ENCODE measurements at regions not wholly inside any gene's neighbourhood (a gene's known extent, or its start where the extent isn't known, plus 50 kb on each side); places are given as distances from the start of the nearest gene placed in this dataset.

DNA sequence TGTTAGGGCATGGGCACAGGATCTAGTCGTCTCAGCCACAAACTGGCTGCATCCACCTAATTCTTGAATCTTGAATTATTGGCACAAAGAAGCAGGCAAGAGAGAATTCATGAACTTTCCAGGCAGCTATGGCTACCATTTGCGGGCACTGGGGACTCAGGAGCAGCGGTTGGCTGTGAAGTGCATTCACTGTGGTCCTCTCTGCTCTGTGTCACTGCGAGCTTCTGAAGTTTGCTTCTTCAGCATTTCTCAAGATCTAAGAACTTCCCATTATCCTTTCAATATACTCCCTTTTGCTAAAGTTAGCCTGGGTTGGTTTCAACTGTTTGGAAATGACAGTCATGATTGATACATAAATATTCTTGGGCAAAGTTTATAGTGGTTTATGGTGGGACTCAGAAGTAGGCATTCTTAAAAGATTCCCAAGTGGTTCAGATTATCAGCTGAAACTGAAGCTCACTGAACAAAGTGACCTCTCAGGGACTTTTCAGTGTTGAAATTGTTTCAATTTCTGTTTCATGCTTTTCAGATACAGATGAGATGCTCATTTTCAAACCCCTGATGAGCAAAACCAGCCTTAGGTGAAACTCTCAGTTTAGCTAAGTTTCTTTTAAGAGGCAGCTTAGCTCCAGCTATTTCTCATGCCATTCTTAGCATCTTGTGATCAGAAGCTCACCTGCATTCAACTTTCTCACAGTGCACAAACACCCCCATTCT, 1258.3 kb upstream of the GYPC start:
- H3K4me2 ChIP-seq (ENCODE audit: low read length): no peak overlapping the region
- no peaks in the 10 kb centered on the region for H4K20me1 ChIP-seq (ENCODE audit: insufficient read depth, low read length)
- TF ChIP-seq CTCF (IDR thresholded peaks at IDR 0.05; ENCODE audit: low read length) (no peak), EZH2 (IDR thresholded peaks at IDR 0.05; ENCODE audit: borderline replicate concordance, low read length) (no peak)
- no peaks in the 10 kb centered on the region for H3K4me1 ChIP-seq (ENCODE audit: insufficient read depth, low read length, severe bottlenecking)
- H3F3A ChIP-seq (ENCODE audit: insufficient read depth, low read length): no peaks in the 10 kb centered on the region
- no peak overlapping the region for H3K4me3 ChIP-seq (ENCODE audit: low read depth, low read length, poor library complexity, severe bottlenecking)
- H3K36me3 ChIP-seq (ENCODE audit: insufficient read depth, low read length): no peaks in the 10 kb centered on the region
- H3K9ac ChIP-seq (ENCODE audit: low read length): no peak overlapping the region
- H3K79me2 ChIP-seq (ENCODE audit: insufficient read depth, low read length): no peaks in the 10 kb centered on the region
- H3K27ac ChIP-seq (ENCODE audit: low read depth, low read length, poor library complexity, severe bottlenecking): no peak overlapping the region
- H3K27me3 ChIP-seq (ENCODE audit: insufficient read depth, low read length): no peaks in the 10 kb centered on the region
- H2AFZ ChIP-seq (ENCODE audit: low read length): no peak overlapping the region
- H3K9me2 ChIP-seq (ENCODE audit: low read depth, low read length): no peaks in the 10 kb centered on the region
- no peaks in the 10 kb centered on the region for H3K9me3 ChIP-seq (ENCODE audit: low read length)

DNA sequence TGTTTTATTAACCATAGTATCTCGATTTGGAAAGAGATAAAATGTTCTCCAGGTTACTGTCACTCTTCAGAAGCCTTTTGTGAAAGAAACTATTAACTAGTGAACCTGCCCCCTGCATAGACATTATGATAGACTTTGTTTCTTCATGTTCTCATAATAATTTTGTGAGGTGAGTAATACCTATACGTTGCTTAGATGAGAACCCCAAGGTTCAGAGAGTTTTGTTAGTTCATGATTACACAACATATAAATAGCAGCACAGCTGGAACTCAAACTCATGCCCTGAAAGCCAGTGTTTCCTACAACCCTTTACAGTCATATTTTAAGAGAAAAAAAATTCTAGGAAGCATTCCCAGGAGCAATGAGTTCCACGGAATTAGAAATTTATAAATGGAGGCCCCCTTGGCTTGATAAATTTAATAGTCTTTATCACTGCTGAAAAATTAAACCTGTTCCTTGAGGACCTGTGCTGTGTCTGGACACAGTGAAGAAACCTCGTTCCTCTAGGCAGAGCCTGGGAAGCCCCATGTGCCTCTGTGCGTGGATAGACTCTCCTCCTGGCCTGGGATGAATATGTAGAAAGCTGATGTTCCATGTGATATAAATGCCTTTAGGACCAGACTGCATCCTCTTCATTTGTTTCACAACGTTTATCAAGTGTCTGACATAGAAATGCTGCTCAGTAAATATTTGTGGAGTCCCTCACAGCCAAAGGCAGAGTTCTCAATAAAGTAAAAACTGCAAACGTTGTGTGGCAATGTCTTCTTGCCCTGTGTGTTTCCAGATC, 1257.0 kb upstream of the GYPC start:
- Histone ChIP-seq H3K36me3 (ENCODE audit: insufficient read depth, low read length) (no peaks in the 10 kb centered on the region), H3K4me2 (ENCODE audit: low read length) (no peak overlapping the region), H4K20me1 (ENCODE audit: insufficient read depth, low read length) (no peaks in the 10 kb centered on the region), H3K4me1 (ENCODE audit: insufficient read depth, low read length, severe bottlenecking) (no peaks in the 10 kb centered on the region), H3K4me3 (ENCODE audit: low read depth, low read length, poor library complexity, severe bottlenecking) (no peak overlapping the region), H3K27me3 (ENCODE audit: insufficient read depth, low read length) (no peaks in the 10 kb centered on the region), H3K79me2 (ENCODE audit: insufficient read depth, low read length) (no peaks in the 10 kb centered on the region), H2AFZ (ENCODE audit: low read length) (no peak overlapping the region), H3K9me2 (ENCODE audit: low read depth, low read length) (no peaks in the 10 kb centered on the region), H3K27ac (ENCODE audit: low read depth, low read length, poor library complexity, severe bottlenecking) (no peak overlapping the region), H3F3A (ENCODE audit: insufficient read depth, low read length) (no peaks in the 10 kb centered on the region), H3K9me3 (ENCODE audit: low read length) (no peaks in the 10 kb centered on the region), H3K9ac (ENCODE audit: low read length) (no peak overlapping the region)
- TF ChIP-seq EZH2 (IDR thresholded peaks at IDR 0.05; ENCODE audit: borderline replicate concordance, low read length) (no peak), CTCF (IDR thresholded peaks at IDR 0.05; ENCODE audit: low read length) (no peak)

- no peaks in the 10 kb centered on the region for H3K4me1 ChIP-seq (ENCODE audit: insufficient read depth, low read length, severe bottlenecking)
- no peak overlapping the region for H3K4me2 ChIP-seq (ENCODE audit: low read length)
- H3K9me2 ChIP-seq (ENCODE audit: low read depth, low read length): no peaks in the 10 kb centered on the region
- TF ChIP-seq EZH2 (IDR thresholded peaks at IDR 0.05; ENCODE audit: borderline replicate concordance, low read length) (no peak), CTCF (IDR thresholded peaks at IDR 0.05; ENCODE audit: low read length) (no peak)
- H3K9me3 ChIP-seq (ENCODE audit: low read length): no peaks in the 10 kb centered on the region
- no peak overlapping the region for H3K9ac ChIP-seq (ENCODE audit: low read length)
- no peak overlapping the region for H3K4me3 ChIP-seq (ENCODE audit: low read depth, low read length, poor library complexity, severe bottlenecking)
- H2AFZ ChIP-seq (ENCODE audit: low read length): no peak overlapping the region
- no peaks in the 10 kb centered on the region for H4K20me1 ChIP-seq (ENCODE audit: insufficient read depth, low read length)
- no peaks in the 10 kb centered on the region for H3F3A ChIP-seq (ENCODE audit: insufficient read depth, low read length)
- H3K27ac ChIP-seq (ENCODE audit: low read depth, low read length, poor library complexity, severe bottlenecking): no peak overlapping the region
- H3K27me3 ChIP-seq (ENCODE audit: insufficient read depth, low read length): no peaks in the 10 kb centered on the region
- no peaks in the 10 kb centered on the region for H3K36me3 ChIP-seq (ENCODE audit: insufficient read depth, low read length)
- H3K79me2 ChIP-seq (ENCODE audit: insufficient read depth, low read length): no peaks in the 10 kb centered on the region
These were observed 1250.1 kb upstream of the GYPC start for GRCh38 chr2:125405816-125406215.
